Spleen (tissue), 11 donors: ENCODE measurements at regions not wholly inside any gene's neighbourhood (a gene's known extent, or its start where the extent isn't known, plus 50 kb on each side); places are given as distances from the start of the nearest gene placed in this dataset.

Source experiments
- DNase-seq: peaks from one replicate; pipeline ENCODE4 v3.0.0-alpha.2; 2020
- H3K27ac ChIP-seq, 8 donors: fragments of 200-600 bp; sonication (generic) in 7 of 8; 1 replicate in 4 of 8; 2 replicates in 4 of 8; pipeline versions ENCODE4 v1.5.0 to v1.8.0; 2016 to 2021; ENCODE audit warnings: inconsistent platforms in 4 of 8, mild to moderate bottlenecking in 4 of 8, moderate library complexity in 1 of 8
- H3K27me3 ChIP-seq, 7 donors: fragments of 200-600 bp; sonication (generic) in 6 of 7; replicated peaks in 1 of 7; 1 replicate in 4 of 7; 2 replicates in 3 of 7; pipeline versions ENCODE4 v1.5.0 to v1.8.0; 2016 to 2021; ENCODE audit warnings: inconsistent platforms in 3 of 7, mild to moderate bottlenecking in 1 of 7
- H3K36me3 ChIP-seq, 6 donors: fragments of 200-600 bp; sonication (generic) in 5 of 6; 1 replicate in 4 of 6; 2 replicates in 2 of 6; pipeline versions ENCODE4 v1.5.0 to v1.8.0; 2016 to 2021; ENCODE audit warnings: inconsistent platforms in 2 of 6
- H3K4me1 ChIP-seq, 6 donors: fragments of 200-600 bp; sonication (generic) in 5 of 6; 1 replicate in 3 of 6; 2 replicates in 3 of 6; pipeline versions ENCODE4 v1.5.0 to v1.8.0; 2016 to 2021; ENCODE audit warnings: inconsistent platforms in 3 of 6
- H3K4me3 ChIP-seq, 8 donors: fragments of 200-600 bp; sonication (generic) in 7 of 8; 1 replicate in 4 of 8; 2 replicates in 4 of 8; pipeline versions ENCODE4 v1.5.0 to v1.8.0; 2016 to 2021; ENCODE audit warnings: inconsistent platforms in 4 of 8, mild to moderate bottlenecking in 4 of 8, moderate library complexity in 2 of 8
- H3K9me3 ChIP-seq, 8 donors: fragments of 200-600 bp; sonication (generic) in 7 of 8; 1 replicate in 4 of 8; 2 replicates in 4 of 8; pipeline versions ENCODE4 v1.5.0 to v1.8.0; 2016 to 2021; ENCODE audit warnings: inconsistent platforms in 4 of 8
- POLR2A ChIP-seq, 3 donors: fragments of 450-650 bp; IDR thresholded peaks; one replicate each; pipeline ENCODE4 v1.5.1; 2017; ENCODE audit warnings: antibody characterized with exemption in 3 of 3, mild to moderate bottlenecking in 1 of 3
- POLR2AphosphoS5 ChIP-seq, 3 donors: sonication (generic); formaldehyde crosslinking; IDR thresholded peaks; one replicate each; pipeline ENCODE4 v1.5.1; 2017; ENCODE audit warnings: antibody characterized with exemption in 3 of 3
- WGBS, 5 donors: extraction: QIAGEN DNeasy Blood & Tissue Kit in 3 of 5; methylation state at CpG; one replicate each; pipeline versions ENCODE4 v1.1.5 to v1.1.7; 2013 to 2018; 5-methylcytosine and 5-hydroxymethylcytosine counted together
- intact Hi-C: fragments of 100-400 bp; cut with DNase I; formaldehyde crosslinking; loops from one replicate; pipeline ENCODE4 v1.15.0; 2023; ENCODE audit warnings: low total_unique reads
- TF ChIP-seq, protein P1 (sequence below), 11 experiments: fragments of 200-600 bp in 7 of 11; fragments of 450-650 bp in 4 of 11; sonication (generic) in 4 of 11; IDR thresholded peaks in 8 of 11; conservative IDR thresholded peaks in 3 of 11; 1 replicate in 7 of 11; 2 replicates in 4 of 11; pipeline versions ENCODE4 v1.4.0 to v1.8.0; 2016 to 2021; ENCODE audit warnings: antibody characterized with exemption in 11 of 11, inconsistent platforms in 4 of 11, mild to moderate bottlenecking in 1 of 11
- donor health status: healthy with polysubstance abuse.
- donor health status: DM: no; HTN: no; CAD: no; lungs with moderate emphysema.
- donor health status: DM: no; HTN: no; CAD: no.
- donor health status: Bipolar disorder and iron deficiency.
- donor health status: healthy.
- donor health status: DM: no; HTN: no; CAD: no.
- donor health status: DM: yes; HTN: yes; CAD: no.

DNA sequence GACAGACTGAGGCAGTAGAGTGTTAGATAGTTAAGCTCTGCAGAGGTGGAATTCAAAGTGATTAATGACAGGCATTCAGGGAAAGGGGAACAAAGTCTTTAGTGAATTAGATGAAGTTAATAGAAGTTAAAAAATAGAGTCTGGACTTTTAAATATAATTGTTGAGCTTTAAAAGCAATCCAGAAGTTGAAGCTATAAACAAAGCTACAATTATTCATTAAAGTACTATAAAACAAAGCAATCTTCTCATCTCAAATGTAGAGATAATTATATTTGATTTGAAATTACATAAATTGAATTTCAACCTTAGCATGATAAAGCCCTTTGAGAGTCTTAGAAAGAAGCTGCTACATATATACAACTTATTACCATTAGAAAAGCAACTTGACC, 710.6 kb downstream of the MRPL39 start:
- Histone ChIP-seq H3K36me3 (no peaks in the 10 kb centered on the region), H3K4me3 (no peak overlapping the region), H3K9me3 (no peaks in the 10 kb centered on the region), H3K4me1 (no peaks in the 10 kb centered on the region), H3K27me3 (no peaks in the 10 kb centered on the region), H3K27ac (no peak overlapping the region)
- intact Hi-C loops, result no loop called here
- no peak for TF ChIP-seq POLR2AphosphoS5 (IDR thresholded peaks at IDR 0.05)
- TF ChIP-seq, protein P1, sequence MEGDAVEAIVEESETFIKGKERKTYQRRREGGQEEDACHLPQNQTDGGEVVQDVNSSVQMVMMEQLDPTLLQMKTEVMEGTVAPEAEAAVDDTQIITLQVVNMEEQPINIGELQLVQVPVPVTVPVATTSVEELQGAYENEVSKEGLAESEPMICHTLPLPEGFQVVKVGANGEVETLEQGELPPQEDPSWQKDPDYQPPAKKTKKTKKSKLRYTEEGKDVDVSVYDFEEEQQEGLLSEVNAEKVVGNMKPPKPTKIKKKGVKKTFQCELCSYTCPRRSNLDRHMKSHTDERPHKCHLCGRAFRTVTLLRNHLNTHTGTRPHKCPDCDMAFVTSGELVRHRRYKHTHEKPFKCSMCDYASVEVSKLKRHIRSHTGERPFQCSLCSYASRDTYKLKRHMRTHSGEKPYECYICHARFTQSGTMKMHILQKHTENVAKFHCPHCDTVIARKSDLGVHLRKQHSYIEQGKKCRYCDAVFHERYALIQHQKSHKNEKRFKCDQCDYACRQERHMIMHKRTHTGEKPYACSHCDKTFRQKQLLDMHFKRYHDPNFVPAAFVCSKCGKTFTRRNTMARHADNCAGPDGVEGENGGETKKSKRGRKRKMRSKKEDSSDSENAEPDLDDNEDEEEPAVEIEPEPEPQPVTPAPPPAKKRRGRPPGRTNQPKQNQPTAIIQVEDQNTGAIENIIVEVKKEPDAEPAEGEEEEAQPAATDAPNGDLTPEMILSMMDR (IDR thresholded peaks at IDR 0.05 in 8 of 11, conservative IDR thresholded peaks at IDR 0.05 in 3 of 11), result no peak
- no peak for TF ChIP-seq POLR2A (IDR thresholded peaks at IDR 0.05)
- DNase-seq, result no peak

DNA sequence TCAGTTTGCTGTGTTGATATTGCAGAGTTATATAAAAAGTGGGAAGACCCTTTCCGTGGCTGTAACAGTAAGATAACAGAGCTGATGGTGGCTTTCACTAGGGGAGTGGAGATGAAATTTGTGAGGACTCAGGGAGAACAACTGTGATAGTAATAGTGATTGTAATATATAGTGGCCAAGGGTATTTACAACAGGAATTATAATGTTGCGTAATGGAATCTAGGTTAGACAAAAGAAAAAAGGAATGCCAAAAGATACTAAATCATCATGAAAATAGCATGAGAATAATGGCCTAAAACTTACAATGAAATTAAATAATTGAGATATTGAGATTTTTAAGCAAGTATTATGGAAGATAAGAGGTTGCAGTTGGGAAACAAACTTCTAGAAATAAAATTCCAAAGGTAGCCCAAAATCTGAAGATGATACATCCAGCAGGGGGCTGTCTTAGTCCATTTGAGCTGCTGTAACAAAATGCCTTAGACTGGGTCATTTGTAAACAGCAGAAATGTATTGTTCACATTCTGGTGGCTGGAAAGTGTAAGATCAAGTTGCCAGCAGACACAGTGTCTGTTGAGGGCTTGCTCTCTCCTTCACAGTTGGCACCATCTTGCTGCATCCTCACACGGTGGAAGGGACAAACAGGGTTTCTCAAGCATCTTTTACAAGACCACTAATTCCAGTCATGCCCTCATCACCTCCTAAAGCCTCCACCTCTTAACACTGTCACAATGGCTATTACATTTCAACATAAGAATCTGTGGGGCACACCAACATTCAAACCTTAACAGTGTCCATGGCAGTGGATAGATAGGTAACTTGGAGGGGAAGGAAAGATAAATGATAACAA, 711.2 kb downstream of the MRPL39 start:
- TF ChIP-seq, protein P1 (IDR thresholded peaks at IDR 0.05 in 8 of 11, conservative IDR thresholded peaks at IDR 0.05 in 3 of 11), result peak in 3 of 11 experiments; percentile 7 to 33 (median 11)
- TF ChIP-seq POLR2A (IDR thresholded peaks at IDR 0.05) (no peak), POLR2AphosphoS5 (IDR thresholded peaks at IDR 0.05) (no peak)
- Histone ChIP-seq H3K4me1 (no peaks in the 10 kb centered on the region), H3K4me3 (no peak overlapping the region), H3K27me3 (no peaks in the 10 kb centered on the region), H3K27ac (no peak overlapping the region), H3K36me3 (no peaks in the 10 kb centered on the region), H3K9me3 (no peaks in the 10 kb centered on the region)
- intact Hi-C loops, result no loop called here
- DNase-seq, result no peak
- 75 to 81% (median 78%) methylated on average over 3 of the region's 3 CpGs for WGBS, 5 donors

DNA sequence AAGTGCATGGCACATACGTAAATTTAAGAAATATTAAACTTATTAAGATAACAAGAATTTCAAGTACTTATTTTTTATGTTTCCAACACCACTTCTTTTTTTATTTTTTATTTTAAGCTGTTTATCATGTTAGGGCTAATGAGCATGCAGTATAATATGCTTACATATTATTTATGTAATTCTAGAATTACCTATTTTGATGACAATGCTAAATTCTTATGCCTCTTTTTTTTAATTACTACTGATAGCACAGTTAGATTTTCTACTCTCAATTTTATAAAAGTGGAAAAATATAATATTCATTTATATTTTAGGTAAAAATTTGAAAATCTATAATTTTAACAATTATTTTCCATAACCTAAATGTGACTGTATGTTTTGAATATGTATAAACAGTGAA, 713.0 kb downstream of the MRPL39 start:
- Histone ChIP-seq H3K27me3 (no peaks in the 10 kb centered on the region), H3K4me3 (no peak overlapping the region), H3K4me1 (no peaks in the 10 kb centered on the region), H3K9me3 (no peaks in the 10 kb centered on the region), H3K36me3 (no peaks in the 10 kb centered on the region), H3K27ac (no peak overlapping the region)
- TF ChIP-seq POLR2AphosphoS5 (IDR thresholded peaks at IDR 0.05) (no peak), POLR2A (IDR thresholded peaks at IDR 0.05) (no peak)
- TF ChIP-seq, protein P1 (IDR thresholded peaks at IDR 0.05 in 8 of 11, conservative IDR thresholded peaks at IDR 0.05 in 3 of 11), result no peak
- no peak for DNase-seq
- intact Hi-C loops, result no loop called here
- 82 to 97% (median 86%) methylated on average over 1 of the region's 1 CpG for WGBS, 5 donors

DNA sequence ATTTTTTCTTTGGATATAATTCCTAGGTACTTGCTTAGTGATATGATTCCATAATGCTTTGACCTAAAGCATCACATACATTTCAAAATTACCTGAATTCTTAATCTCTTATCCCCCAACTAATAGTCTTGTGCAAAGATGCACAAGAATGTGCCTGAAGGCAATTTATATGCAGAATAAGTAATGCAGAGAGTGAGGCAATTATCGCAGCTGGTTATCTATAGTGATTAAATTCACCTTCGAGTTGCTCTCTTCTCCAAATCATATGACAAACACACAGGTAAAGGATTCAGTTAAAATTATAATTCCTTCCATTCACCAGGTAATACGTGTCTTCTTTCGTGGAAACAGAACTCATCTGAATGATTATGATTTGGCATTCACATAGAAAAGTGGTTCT, 717.3 kb downstream of the MRPL39 start:
- no peak overlapping the region for H3K27ac ChIP-seq
- no peaks in the 10 kb centered on the region for H3K27me3 ChIP-seq
- no peak overlapping the region for H3K4me3 ChIP-seq
- H3K4me1 ChIP-seq, result no peaks in the 10 kb centered on the region
- TF ChIP-seq, protein P1 (IDR thresholded peaks at IDR 0.05 in 8 of 11, conservative IDR thresholded peaks at IDR 0.05 in 3 of 11), result no peak
- TF ChIP-seq POLR2A (IDR thresholded peaks at IDR 0.05) (no peak), POLR2AphosphoS5 (IDR thresholded peaks at IDR 0.05) (no peak)
- no peak for DNase-seq
- H3K9me3 ChIP-seq, result peaks cover 0 to 7% (median 2%) of the 10 kb centered on the region in 8 donors
- 80 to 89% (median 88%) methylated on average over 4 of the region's 4 CpGs for WGBS, 5 donors
- no peaks in the 10 kb centered on the region for H3K36me3 ChIP-seq
- intact Hi-C loops, result no loop called here
